IPS-20b (cell line): ENCODE measurements at regions not wholly inside any gene's neighbourhood (a gene's known extent, or its start where the extent isn't known, plus 50 kb on each side); places are given as distances from the start of the nearest gene placed in this dataset.

Experiments
- H3K27ac ChIP-seq: one replicate; pipeline ENCODE4 v1.5.1; 2013; ENCODE audit warnings: low read length
- H3K27me3 ChIP-seq: 2 replicates; pipeline ENCODE4 v1.6.1; 2013; ENCODE audit warnings: mild to moderate bottlenecking, low read length, inconsistent platforms; ENCODE audit not compliant: insufficient read depth
- H3K36me3 ChIP-seq: 2 replicates; pipeline ENCODE4 v1.6.1; 2013; ENCODE audit warnings: low read depth, mild to moderate bottlenecking, inconsistent platforms, low read length, moderate library complexity; ENCODE audit not compliant: insufficient read depth
- H3K4me1 ChIP-seq: 2 replicates; pipeline ENCODE4 v1.6.1; 2013; ENCODE audit warnings: mild to moderate bottlenecking, control low read depth, inconsistent platforms, low read length, moderate library complexity; ENCODE audit not compliant: insufficient read depth
- H3K4me3 ChIP-seq: 2 replicates; pipeline ENCODE4 v1.5.1; 2013; ENCODE audit warnings: mild to moderate bottlenecking, low read length, inconsistent platforms
- H3K9ac ChIP-seq: 2 replicates; pipeline ENCODE4 v1.6.1; 2013; ENCODE audit warnings: low read depth, mild to moderate bottlenecking, inconsistent platforms, low read length, moderate library complexity
- H3K9me3 ChIP-seq: 2 replicates; pipeline ENCODE4 v1.6.1; 2013; ENCODE audit warnings: mild to moderate bottlenecking, low read depth, low read length, inconsistent platforms; ENCODE audit not compliant: insufficient read depth

DNA sequence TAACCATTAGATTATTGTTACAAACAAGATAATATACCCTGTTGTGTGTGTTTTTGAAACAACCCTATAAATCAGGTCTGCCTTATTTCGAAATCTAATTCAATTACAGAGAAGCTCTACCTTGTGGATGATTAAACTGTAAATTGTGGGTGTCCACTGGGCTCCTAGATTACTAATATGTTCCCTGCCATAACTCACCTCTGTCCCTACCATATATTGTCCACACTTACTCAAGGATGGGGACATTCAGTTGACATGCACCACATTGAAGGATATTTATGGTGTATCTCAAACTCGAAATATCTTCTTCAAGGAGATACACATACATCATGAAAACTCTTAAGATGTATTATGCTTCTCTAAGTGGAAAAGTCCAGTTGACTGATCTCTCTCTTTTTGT is 617.6 kb upstream of the EEF2KMT start:
- H3K9me3 ChIP-seq: no peaks in the 10 kb centered on the region
- H3K9ac ChIP-seq: no peak overlapping the region
- H3K4me1 ChIP-seq: no peaks in the 10 kb centered on the region
- no peak overlapping the region for H3K4me3 ChIP-seq
- H3K27ac ChIP-seq: no peak overlapping the region
- H3K36me3 ChIP-seq: no peaks in the 10 kb centered on the region
- H3K27me3 ChIP-seq: no peaks in the 10 kb centered on the region

- Histone ChIP-seq H3K9me3 (no peaks in the 10 kb centered on the region), H3K4me3 (no peak overlapping the region), H3K27ac (no peak overlapping the region), H3K4me1 (no peaks in the 10 kb centered on the region), H3K36me3 (no peaks in the 10 kb centered on the region), H3K9ac (no peak overlapping the region), H3K27me3 (no peaks in the 10 kb centered on the region)
Measured at GRCh38 chr16:5709889-5710288, 612.3 kb upstream of the EEF2KMT start.

- no peaks in the 10 kb centered on the region for H3K27me3 ChIP-seq
Measured at GRCh38 chr16:5706211-5706610, 608.6 kb upstream of the EEF2KMT start.

DNA sequence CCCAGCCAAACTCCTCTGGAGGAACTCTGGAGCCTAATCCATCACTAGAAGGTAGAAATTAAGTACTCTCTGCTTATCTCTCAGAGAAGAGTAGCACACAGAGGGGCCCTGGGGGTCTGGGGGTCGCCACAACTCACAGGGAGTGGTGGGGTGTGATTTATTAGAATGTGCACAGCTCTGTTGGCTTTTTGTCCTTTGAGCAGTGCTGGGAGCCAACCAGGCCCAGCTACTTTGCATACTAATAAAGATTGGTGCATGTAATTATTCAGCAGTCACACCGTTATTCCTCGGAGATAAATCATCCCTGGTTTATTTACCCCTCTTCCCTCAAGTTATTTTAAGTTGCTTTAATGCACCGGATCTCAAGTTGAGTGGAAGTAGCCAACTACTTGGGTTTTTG is 606.7 kb upstream of the EEF2KMT start:
- Histone ChIP-seq H3K4me3 (no peak overlapping the region), H3K36me3 (no peaks in the 10 kb centered on the region), H3K9ac (no peak overlapping the region), H3K27ac (no peak overlapping the region), H3K9me3 (no peaks in the 10 kb centered on the region; the same call in 1 of the 2 replicates), H3K27me3 (no peaks in the 10 kb centered on the region), H3K4me1 (no peaks in the 10 kb centered on the region)

More at GRCh38 chr16:5706211-5706610, 608.6 kb upstream of the EEF2KMT start:
- no peak overlapping the region for H3K27ac ChIP-seq
- H3K9me3 ChIP-seq: no peaks in the 10 kb centered on the region
- H3K4me1 ChIP-seq: no peaks in the 10 kb centered on the region
- H3K4me3 ChIP-seq: no peak overlapping the region
- H3K36me3 ChIP-seq: no peaks in the 10 kb centered on the region
- no peak overlapping the region for H3K9ac ChIP-seq

DNA sequence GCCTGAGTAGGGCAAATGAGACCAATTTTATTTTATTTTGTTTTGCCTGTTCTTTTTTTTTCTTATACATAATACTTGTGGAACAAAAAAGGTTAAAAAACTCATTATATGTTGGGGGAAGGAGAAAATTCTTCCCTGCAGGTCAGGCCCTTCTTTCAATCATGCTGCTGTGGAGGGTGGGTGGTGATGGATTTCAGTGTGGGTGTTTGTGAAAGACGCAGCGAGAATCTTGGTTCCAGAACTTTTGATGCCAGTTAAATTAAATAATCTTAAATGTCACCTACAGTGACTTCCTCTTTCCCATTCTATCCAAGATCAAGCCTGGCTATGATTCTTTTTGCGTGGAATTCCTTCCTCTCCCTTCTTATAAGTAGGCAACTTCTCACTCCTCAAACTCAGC is 595.8 kb upstream of the EEF2KMT start:
- no peaks in the 10 kb centered on the region for H3K9me3 ChIP-seq
- no peaks in the 10 kb centered on the region for H3K4me1 ChIP-seq
- no peaks in the 10 kb centered on the region for H3K36me3 ChIP-seq
- H3K9ac ChIP-seq: no peak overlapping the region
- H3K27ac ChIP-seq: no peak overlapping the region
- H3K27me3 ChIP-seq: no peaks in the 10 kb centered on the region
- no peak overlapping the region for H3K4me3 ChIP-seq

DNA sequence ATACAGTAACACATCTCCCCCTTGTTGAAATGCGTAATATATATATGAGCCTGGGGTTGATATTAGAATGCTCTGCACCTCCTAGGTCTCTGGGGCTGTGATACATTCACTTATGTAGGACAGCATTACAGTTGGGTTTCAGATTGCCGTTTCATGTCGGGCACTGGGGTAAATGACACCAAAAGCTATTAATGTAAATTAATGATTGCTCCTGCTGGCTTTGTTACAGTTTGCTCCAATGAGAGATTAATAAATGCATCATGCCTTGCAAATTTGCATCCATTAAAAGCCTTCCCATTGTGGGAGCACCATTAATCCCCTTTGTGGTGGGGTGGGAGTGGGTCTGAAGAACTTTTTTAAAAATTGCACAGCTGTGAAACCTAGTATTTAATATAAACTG is 584.4 kb upstream of the EEF2KMT start:
- Histone ChIP-seq H3K9me3 (no peaks in the 10 kb centered on the region), H3K27ac (no peak overlapping the region), H3K9ac (no peak overlapping the region), H3K4me1 (no peaks in the 10 kb centered on the region), H3K36me3 (no peaks in the 10 kb centered on the region), H3K27me3 (no peaks in the 10 kb centered on the region), H3K4me3 (no peak overlapping the region)

- Histone ChIP-seq H3K4me3 (no peak overlapping the region), H3K27ac (no peak overlapping the region), H3K36me3 (no peaks in the 10 kb centered on the region), H3K27me3 (no peaks in the 10 kb centered on the region), H3K9ac (no peak overlapping the region), H3K4me1 (no peaks in the 10 kb centered on the region), H3K9me3 (no peaks in the 10 kb centered on the region)
Measured at GRCh38 chr16:5678371-5678770, 580.8 kb upstream of the EEF2KMT start.

- no peaks in the 10 kb centered on the region for H3K27me3 ChIP-seq
- no peaks in the 10 kb centered on the region for H3K36me3 ChIP-seq
- no peak overlapping the region for H3K27ac ChIP-seq
- no peaks in the 10 kb centered on the region for H3K4me1 ChIP-seq
- H3K4me3 ChIP-seq: no peak overlapping the region
- H3K9ac ChIP-seq: no peak overlapping the region
- H3K9me3 ChIP-seq: no peaks in the 10 kb centered on the region
Measured at GRCh38 chr16:5671421-5671820, 573.8 kb upstream of the EEF2KMT start.

- no peaks in the 10 kb centered on the region for H3K27me3 ChIP-seq
- H3K27ac ChIP-seq: no peak overlapping the region
- no peaks in the 10 kb centered on the region for H3K36me3 ChIP-seq
- no peak overlapping the region for H3K9ac ChIP-seq
- no peaks in the 10 kb centered on the region for H3K9me3 ChIP-seq
- no peak overlapping the region for H3K4me3 ChIP-seq
- H3K4me1 ChIP-seq: no peaks in the 10 kb centered on the region
Measured at GRCh38 chr16:5670198-5670597, 572.6 kb upstream of the EEF2KMT start.

GRCh38 chr16:5668553-5668952 is 571.0 kb upstream of the EEF2KMT start:
- no peaks in the 10 kb centered on the region for H3K9me3 ChIP-seq

GRCh38 chr16:5665834-5666233 is 568.2 kb upstream of the EEF2KMT start:
- H3K4me3 ChIP-seq: no peak overlapping the region
- H3K27ac ChIP-seq: no peak overlapping the region
- no peak overlapping the region for H3K9ac ChIP-seq
- no peaks in the 10 kb centered on the region for H3K36me3 ChIP-seq
- no peaks in the 10 kb centered on the region for H3K9me3 ChIP-seq
- H3K4me1 ChIP-seq: no peaks in the 10 kb centered on the region
- H3K27me3 ChIP-seq: no peaks in the 10 kb centered on the region

More at GRCh38 chr16:5668553-5668952, 571.0 kb upstream of the EEF2KMT start:
- Histone ChIP-seq H3K36me3 (no peaks in the 10 kb centered on the region), H3K4me1 (no peaks in the 10 kb centered on the region), H3K27me3 (no peaks in the 10 kb centered on the region), H3K27ac (no peak overlapping the region), H3K4me3 (no peak overlapping the region), H3K9ac (no peak overlapping the region)

DNA sequence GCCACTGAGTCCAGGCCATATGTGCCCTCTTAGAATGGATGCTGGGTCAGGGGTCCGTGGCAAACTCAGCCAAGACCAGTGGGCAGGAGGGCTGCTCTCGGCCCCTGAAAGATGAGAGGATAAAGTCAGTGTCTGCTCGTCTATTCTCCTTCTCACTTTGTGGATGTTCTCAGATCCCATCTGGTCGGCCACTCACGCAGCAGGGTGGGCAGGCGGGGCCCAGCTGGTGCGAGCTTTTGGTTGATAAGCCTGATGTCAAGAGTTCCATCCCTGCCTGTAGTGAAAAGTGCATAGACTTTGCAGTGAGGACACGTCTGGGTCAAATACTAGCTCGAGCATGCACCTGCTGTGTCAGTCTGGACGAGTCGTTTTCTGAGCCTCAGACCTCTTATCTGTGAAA is 556.2 kb upstream of the EEF2KMT start:
- Histone ChIP-seq H3K4me3 (no peak overlapping the region), H3K9ac (no peak overlapping the region), H3K27ac (no peak overlapping the region), H3K27me3 (no peaks in the 10 kb centered on the region), H3K9me3 (no peaks in the 10 kb centered on the region), H3K4me1 (no peaks in the 10 kb centered on the region; the same call in 1 of the 2 replicates), H3K36me3 (no peaks in the 10 kb centered on the region)

GRCh38 chr16:5653041-5653440 is 555.4 kb upstream of the EEF2KMT start:
- no peak overlapping the region for H3K4me3 ChIP-seq
- H3K27me3 ChIP-seq: no peaks in the 10 kb centered on the region
- no peak overlapping the region for H3K27ac ChIP-seq
- no peaks in the 10 kb centered on the region for H3K9me3 ChIP-seq
- H3K36me3 ChIP-seq: no peaks in the 10 kb centered on the region
- H3K4me1 ChIP-seq: no peaks in the 10 kb centered on the region; the same call in 1 of the 2 replicates
- no peak overlapping the region for H3K9ac ChIP-seq
